NCI-H82 (cell line): ENCODE measurements at regions not wholly inside any gene's neighbourhood (a gene's known extent, or its start where the extent isn't known, plus 50 kb on each side); places are given as distances from the start of the nearest gene placed in this dataset.

ENCODE experiments used
- DNase-seq: peaks from one replicate; lab custom pipeline; 2025; lab: John Stamatoyannopoulos, UW

- DNase-seq: no peak
These were observed 704.4 kb upstream of the CELF2 start for GRCh38 chr10:10313149-10313835.

- no peak for DNase-seq
These were observed 703.0 kb upstream of the CELF2 start for GRCh38 chr10:10314626-10315025.

GRCh38 chr10:10315989-10316388 is 701.7 kb upstream of the CELF2 start:
- no peak for DNase-seq

- DNase-seq: no peak
These were observed 700.5 kb upstream of the CELF2 start for GRCh38 chr10:10317151-10317550.

GRCh38 chr10:10318856-10319255 is 698.8 kb upstream of the CELF2 start:
- no peak for DNase-seq

- no peak for DNase-seq
These were observed 696.7 kb upstream of the CELF2 start for GRCh38 chr10:10320956-10321355.

- DNase-seq: peak; percentile 84
These were observed 691.6 kb upstream of the CELF2 start for GRCh38 chr10:10326116-10326515.

GRCh38 chr10:10327934-10328333 is 689.7 kb upstream of the CELF2 start:
- no peak for DNase-seq

- DNase-seq: no peak
These were observed 687.3 kb upstream of the CELF2 start for GRCh38 chr10:10330418-10330817.

- DNase-seq: no peak
These were observed 684.9 kb upstream of the CELF2 start for GRCh38 chr10:10332786-10333185.

- no peak for DNase-seq
These were observed 684.0 kb upstream of the CELF2 start for GRCh38 chr10:10333622-10334021.

GRCh38 chr10:10338339-10338738 is 679.3 kb upstream of the CELF2 start:
- no peak for DNase-seq

GRCh38 chr10:10346390-10347150 is 671.1 kb upstream of the CELF2 start:
- no peak for DNase-seq

GRCh38 chr10:10350050-10350449 is 667.6 kb upstream of the CELF2 start:
- DNase-seq: no peak

GRCh38 chr10:10351451-10351850 is 666.2 kb upstream of the CELF2 start:
- no peak for DNase-seq

GRCh38 chr10:10353326-10353868 is 664.3 kb upstream of the CELF2 start:
- DNase-seq: no peak

- DNase-seq: no peak
These were observed 658.4 kb upstream of the CELF2 start for GRCh38 chr10:10359263-10359662.

- DNase-seq: no peak
These were observed 656.3 kb upstream of the CELF2 start for GRCh38 chr10:10361301-10361885.

- no peak for DNase-seq
These were observed 654.9 kb upstream of the CELF2 start for GRCh38 chr10:10362800-10363199.

GRCh38 chr10:10363217-10363616 is 654.5 kb upstream of the CELF2 start:
- no peak for DNase-seq

GRCh38 chr10:10364902-10365301 is 652.8 kb upstream of the CELF2 start:
- no peak for DNase-seq

GRCh38 chr10:10365676-10366075 is 652.0 kb upstream of the CELF2 start:
- no peak for DNase-seq

- DNase-seq: no peak
These were observed 650.8 kb upstream of the CELF2 start for GRCh38 chr10:10366836-10367235.
